Neutrophil (primary cell): ENCODE measurements at regions not wholly inside any gene's neighbourhood (a gene's known extent, or its start where the extent isn't known, plus 50 kb on each side); places are given as distances from the start of the nearest gene placed in this dataset.

Experiments
- H3K27ac ChIP-seq: fragments of 200-600 bp; sonication (generic); 2 replicates; pipeline ENCODE4 v1.5.1; 2016; ENCODE audit warnings: mild to moderate bottlenecking, moderate library complexity
- H3K27me3 ChIP-seq: fragments of 200-600 bp; sonication (generic); 2 replicates; pipeline ENCODE4 v1.6.0; 2016; ENCODE audit warnings: mild to moderate bottlenecking
- H3K36me3 ChIP-seq: fragments of 200-600 bp; sonication (generic); 2 replicates; pipeline ENCODE4 v1.5.1; 2017
- H3K4me1 ChIP-seq, 2 experiments: fragments of 200-600 bp in 1 of 2; sonication (generic) in 1 of 2; 1 replicate in 1 of 2; 2 replicates in 1 of 2; pipeline versions ENCODE4 v1.5.1 to v1.6.1; 2013 to 2016; ENCODE audit warnings: low read depth in 1 of 2, low read length in 1 of 2, mild to moderate bottlenecking in 1 of 2, moderate library complexity in 1 of 2; ENCODE audit not compliant: control insufficient read depth in 1 of 2, insufficient read depth in 1 of 2
- H3K4me3 ChIP-seq, 2 experiments: fragments of 200-600 bp in 1 of 2; sonication (generic) in 1 of 2; 1 replicate in 1 of 2; 2 replicates in 1 of 2; pipeline ENCODE4 v1.5.1; 2013 to 2016; ENCODE audit warnings: low read depth in 1 of 2, low read length in 1 of 2, mild to moderate bottlenecking in 1 of 2, moderate library complexity in 1 of 2
- H3K9me3 ChIP-seq: fragments of 200-600 bp; sonication (generic); 2 replicates; pipeline ENCODE4 v1.5.1; 2016
- TF ChIP-seq, protein P1 (sequence below): fragments of 200-600 bp; sonication (generic); IDR thresholded peaks from 2 replicates; pipeline ENCODE4 v1.5.1; 2016; ENCODE audit warnings: antibody characterized with exemption

DNA sequence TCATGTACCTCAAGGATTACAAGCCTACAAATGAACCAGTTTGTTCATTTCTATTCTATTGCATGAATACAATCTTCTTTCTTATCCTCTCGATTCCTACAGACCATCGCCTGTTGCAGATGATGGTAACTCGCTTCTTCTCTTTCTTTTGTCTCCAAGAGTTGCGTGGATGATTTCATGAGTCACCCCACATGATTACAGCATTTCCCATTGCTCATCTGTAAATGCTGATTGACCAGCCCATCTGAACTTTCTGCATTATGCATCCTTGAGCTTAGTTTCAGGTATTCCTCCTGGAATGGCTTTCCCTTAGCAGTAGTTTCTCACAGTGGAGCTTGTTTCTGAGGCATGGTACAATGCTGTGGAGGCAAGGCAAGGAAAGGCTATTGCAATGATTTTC lies 109.6 kb upstream of the TOPAZ1 start:
- H3K27ac ChIP-seq, result no peak overlapping the region
- H3K4me1 ChIP-seq, result no peaks in the 10 kb centered on the region
- no peaks in the 10 kb centered on the region for H3K36me3 ChIP-seq
- H3K9me3 ChIP-seq, result no peaks in the 10 kb centered on the region
- no peaks in the 10 kb centered on the region for H3K27me3 ChIP-seq
- H3K4me3 ChIP-seq, result no peak overlapping the region
- TF ChIP-seq, protein P1, sequence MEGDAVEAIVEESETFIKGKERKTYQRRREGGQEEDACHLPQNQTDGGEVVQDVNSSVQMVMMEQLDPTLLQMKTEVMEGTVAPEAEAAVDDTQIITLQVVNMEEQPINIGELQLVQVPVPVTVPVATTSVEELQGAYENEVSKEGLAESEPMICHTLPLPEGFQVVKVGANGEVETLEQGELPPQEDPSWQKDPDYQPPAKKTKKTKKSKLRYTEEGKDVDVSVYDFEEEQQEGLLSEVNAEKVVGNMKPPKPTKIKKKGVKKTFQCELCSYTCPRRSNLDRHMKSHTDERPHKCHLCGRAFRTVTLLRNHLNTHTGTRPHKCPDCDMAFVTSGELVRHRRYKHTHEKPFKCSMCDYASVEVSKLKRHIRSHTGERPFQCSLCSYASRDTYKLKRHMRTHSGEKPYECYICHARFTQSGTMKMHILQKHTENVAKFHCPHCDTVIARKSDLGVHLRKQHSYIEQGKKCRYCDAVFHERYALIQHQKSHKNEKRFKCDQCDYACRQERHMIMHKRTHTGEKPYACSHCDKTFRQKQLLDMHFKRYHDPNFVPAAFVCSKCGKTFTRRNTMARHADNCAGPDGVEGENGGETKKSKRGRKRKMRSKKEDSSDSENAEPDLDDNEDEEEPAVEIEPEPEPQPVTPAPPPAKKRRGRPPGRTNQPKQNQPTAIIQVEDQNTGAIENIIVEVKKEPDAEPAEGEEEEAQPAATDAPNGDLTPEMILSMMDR, result no peak

DNA sequence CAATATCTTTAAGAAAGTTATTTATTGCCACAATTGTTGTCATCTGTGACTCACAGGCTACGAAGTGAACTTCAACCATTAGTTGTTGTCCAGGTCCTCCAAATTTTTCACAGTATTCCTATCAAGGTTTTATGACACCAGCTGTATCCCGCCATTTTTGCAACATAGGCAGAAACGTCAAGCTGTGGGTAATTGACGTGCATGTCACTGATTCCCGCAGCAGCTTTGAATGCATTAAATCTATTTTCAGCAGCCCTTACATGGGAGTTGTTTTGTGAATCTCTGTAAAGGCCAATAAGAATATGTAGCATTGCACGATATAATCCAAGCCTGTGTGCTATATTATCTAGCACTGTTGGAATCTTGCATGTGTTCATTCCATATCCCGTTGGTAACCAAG lies 109.1 kb upstream of the TOPAZ1 start:
- H3K27ac ChIP-seq, result no peak overlapping the region
- no peaks in the 10 kb centered on the region for H3K9me3 ChIP-seq
- H3K4me1 ChIP-seq, result no peaks in the 10 kb centered on the region
- H3K4me3 ChIP-seq, result no peak overlapping the region
- TF ChIP-seq, protein P1, result no peak
- no peaks in the 10 kb centered on the region for H3K36me3 ChIP-seq
- H3K27me3 ChIP-seq, result no peaks in the 10 kb centered on the region

DNA sequence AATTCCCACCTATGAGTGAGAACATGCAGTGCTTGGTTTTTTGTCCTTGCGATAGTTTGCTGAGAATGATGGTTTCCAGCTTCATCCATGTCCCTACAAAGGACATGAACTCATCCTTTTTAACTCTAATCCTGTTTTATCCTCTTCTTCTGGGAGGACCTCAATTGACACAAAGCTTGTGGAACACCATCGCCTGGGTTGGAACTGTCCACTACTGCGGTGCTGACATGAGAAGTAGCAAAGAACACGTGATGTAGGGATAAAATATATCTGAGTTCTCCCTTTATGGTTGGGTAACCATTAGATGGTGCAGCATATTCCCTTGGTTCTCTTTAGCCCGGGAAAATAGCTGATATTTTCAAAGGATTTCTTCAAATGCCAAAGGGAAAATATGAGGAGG lies 105.3 kb upstream of the TOPAZ1 start:
- TF ChIP-seq, protein P1, result no peak
- no peak overlapping the region for H3K4me3 ChIP-seq
- no peaks in the 10 kb centered on the region for H3K36me3 ChIP-seq
- H3K9me3 ChIP-seq, result no peaks in the 10 kb centered on the region
- no peak overlapping the region for H3K27ac ChIP-seq
- no peaks in the 10 kb centered on the region for H3K27me3 ChIP-seq
- H3K4me1 ChIP-seq, result no peaks in the 10 kb centered on the region

DNA sequence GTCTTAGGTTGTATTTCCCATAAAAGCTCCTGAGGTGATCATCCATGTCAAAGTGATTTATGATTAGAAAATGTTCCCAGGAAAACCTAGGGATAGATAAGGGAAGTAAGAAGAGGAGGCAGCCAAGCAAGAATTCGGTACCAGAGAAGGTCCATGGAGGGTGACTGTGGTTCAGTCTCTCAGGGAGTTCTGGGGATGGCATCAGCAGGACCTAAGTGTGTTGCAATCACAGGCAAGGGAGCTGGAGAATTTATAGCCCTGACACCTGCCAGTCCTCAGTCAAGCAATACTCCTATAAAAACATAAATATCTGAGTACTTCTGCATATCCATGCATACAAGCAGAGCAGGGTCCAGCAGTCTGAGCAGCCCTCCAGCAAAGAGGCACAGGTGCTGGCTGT lies 95.6 kb upstream of the TOPAZ1 start:
- no peak overlapping the region for H3K4me3 ChIP-seq
- no peaks in the 10 kb centered on the region for H3K4me1 ChIP-seq
- TF ChIP-seq, protein P1, result no peak
- no peaks in the 10 kb centered on the region for H3K9me3 ChIP-seq
- no peaks in the 10 kb centered on the region for H3K36me3 ChIP-seq
- no peak overlapping the region for H3K27ac ChIP-seq
- H3K27me3 ChIP-seq, result peaks cover 27% of the 10 kb centered on the region

DNA sequence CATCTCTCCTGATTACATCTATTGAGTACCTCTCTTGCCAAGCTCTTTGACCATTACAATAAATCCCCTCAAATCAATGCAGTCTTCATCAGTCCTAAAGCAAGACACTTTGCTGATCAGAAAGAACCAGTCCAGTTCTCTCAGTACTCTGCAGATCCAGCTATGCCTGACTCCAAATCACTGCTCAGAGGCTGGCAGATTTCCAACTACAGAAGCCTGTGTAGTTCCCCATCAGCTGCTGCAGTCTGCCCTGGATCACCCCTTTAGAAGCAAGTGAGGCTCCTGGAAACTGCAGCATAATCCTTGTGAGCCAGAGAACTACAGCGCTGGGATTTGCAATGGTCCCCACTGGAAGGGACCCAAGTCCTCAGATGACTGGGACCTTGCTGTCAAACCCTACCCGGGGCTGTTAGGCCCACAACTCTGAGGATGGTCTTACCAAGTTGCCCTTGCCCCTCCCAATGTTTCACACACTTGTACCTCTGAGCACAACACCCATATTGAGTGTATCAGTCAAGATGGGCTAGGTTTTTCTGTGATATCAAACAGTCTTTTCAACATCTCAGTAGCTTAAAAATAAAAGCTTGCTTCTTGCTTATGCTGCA lies 81.9 kb upstream of the TOPAZ1 start:
- Histone ChIP-seq H3K9me3 (no peaks in the 10 kb centered on the region), H3K4me3 (no peak overlapping the region), H3K36me3 (no peaks in the 10 kb centered on the region), H3K27me3 (peaks cover 11% of the 10 kb centered on the region), H3K27ac (no peak overlapping the region), H3K4me1 (no peaks in the 10 kb centered on the region)
- TF ChIP-seq, protein P1, result no peak

DNA sequence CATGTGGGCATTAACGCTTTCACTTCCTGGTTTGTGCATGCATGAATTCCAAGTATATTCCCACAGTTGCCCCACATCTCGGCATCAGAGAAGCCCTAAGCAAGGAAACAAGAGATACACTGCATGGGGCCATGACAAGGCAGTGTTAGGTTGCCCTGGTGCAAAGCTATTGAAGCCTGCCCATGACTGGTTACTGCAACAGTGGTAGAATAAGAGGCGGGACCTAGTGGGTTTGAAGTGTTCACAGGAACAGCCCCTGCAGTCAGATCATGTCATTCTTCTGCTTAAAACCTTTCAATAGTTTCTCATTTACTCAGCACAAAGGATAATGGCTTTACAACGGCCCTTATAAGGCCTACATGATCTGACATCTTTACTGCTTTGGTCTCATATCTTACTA lies 80.9 kb upstream of the TOPAZ1 start:
- Histone ChIP-seq H3K4me3 (no peak overlapping the region), H3K27me3 (peaks cover 4% of the 10 kb centered on the region), H3K36me3 (no peaks in the 10 kb centered on the region), H3K9me3 (no peaks in the 10 kb centered on the region), H3K4me1 (no peaks in the 10 kb centered on the region), H3K27ac (no peak overlapping the region)
- TF ChIP-seq, protein P1, result no peak
